ENCODE measurements at regions not wholly inside any gene's neighbourhood (a gene's known extent, or its start where the extent isn't known, plus 50 kb on each side); places are given as distances from the start of the nearest gene placed in this dataset.

DNA sequence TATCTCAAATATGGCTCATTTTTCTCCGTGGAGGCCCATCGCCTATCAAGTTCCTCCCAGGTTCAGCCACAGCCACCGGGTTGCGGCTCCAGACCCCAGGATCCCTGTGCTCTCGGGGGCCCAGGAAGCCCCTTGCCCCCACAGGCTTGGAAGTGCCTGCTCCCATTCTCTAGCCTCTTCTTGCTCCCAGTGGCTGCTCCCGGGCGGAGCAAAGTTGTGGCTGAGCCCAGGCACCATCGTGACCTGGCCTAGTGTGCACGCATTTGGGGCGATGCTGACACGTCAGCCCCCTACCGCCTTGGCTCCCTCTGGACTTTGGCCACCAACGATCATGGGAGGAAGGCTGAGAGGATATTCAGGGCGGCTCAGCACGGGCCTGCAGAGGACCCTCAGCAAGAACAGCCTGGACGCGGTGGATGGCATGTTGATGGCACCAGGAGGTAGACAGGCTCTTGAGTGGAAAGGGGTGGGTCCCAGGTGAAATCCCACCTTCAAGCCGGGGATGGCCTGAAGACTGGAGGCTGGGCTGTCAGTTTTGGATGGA, 419.4 kb upstream of the AGA start:
- TF ChIP-seq CTCF (IDR thresholded peaks at IDR 0.05) (no peak), POLR2A (IDR thresholded peaks at IDR 0.05) (no peak)
